ENCODE measurements at regions not wholly inside any gene's neighbourhood (a gene's known extent, or its start where the extent isn't known, plus 50 kb on each side); places are given as distances from the start of the nearest gene placed in this dataset.
"Not testable (repeated sequence)": the region's sequence is repeated elsewhere in the genome, so short reads cannot be mapped to it uniquely, and the experiment has no call there.

DNA sequence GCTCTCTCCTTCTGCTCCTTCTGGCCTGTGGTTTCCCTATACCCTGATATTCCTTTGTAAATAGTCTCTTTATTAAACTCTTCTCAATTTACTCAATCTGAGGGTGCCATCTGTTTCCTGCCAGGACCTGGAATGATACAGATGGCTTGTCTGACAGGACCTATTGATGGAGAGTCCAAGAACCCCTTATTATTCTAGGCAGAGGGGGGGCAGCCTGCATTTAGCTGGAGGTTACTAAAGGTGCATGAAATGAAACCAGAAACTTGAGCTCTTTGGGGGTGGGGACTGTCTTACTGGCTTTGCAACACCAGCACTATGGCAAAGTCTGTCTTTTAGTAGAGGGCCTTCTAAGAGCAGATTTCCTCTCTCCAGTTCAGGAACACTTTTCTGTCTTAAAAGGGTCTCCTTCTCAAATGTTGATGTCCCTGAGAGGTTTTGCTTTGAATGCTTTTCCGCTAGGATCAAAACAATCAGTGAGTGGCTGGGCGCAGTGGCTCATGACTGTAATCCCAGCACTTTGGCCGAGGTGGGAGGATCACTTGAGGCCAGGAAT lies 162.5 kb upstream of the MED14 start:
- DNase-seq, result peak in 2 of 3 donors; percentile 56 to 66
- ChIA-PET CTCF (interaction anchor here (1.0 kb wide), 1 partner anchor 214 kb away, joined by 3 read pairs; no protein-coding TSS in a partner anchor), POLR2A (no interaction called here)
- Histone ChIP-seq H3K27me3 (replicated peaks in 2 of 5; ENCODE audit: control insufficient read depth in 4 of 5, insufficient read depth in 5 of 5, low read length in 4 of 5) (peaks cover 0 to 6% (median 0%) of the 10 kb centered on the region in 5 experiments), H3K27ac (ENCODE audit: insufficient read depth in 1 of 2, low read depth in 1 of 2, low read length in 2 of 2, poor library complexity in 1 of 2, severe bottlenecking in 2 of 2) (no peak overlapping the region), H3K4me3 (ENCODE audit: control insufficient read depth in 1 of 7, extremely low read depth in 1 of 7, insufficient read depth in 4 of 7, low read depth in 2 of 7, low read length in 6 of 7) (no peak overlapping the region), H3K4me1 (ENCODE audit: control extremely low read depth in 1 of 4, control insufficient read depth in 4 of 4, insufficient read depth in 4 of 4, low read length in 3 of 4) (peaks cover 0 to 7% (median 1%) of the 10 kb centered on the region in 4 experiments), H3K36me3 (ENCODE audit: control insufficient read depth in 4 of 4, insufficient read depth in 4 of 4, low read length in 3 of 4) (no peaks in the 10 kb centered on the region), H3K9me3 (ENCODE audit: control extremely low read depth in 1 of 5, control insufficient read depth in 4 of 5, insufficient read depth in 2 of 5, low read depth in 1 of 5, low read length in 4 of 5) (no peaks in the 10 kb centered on the region)
- 88% methylated on average over 2 of the region's 3 CpGs for WGBS (ENCODE audit: insufficient coverage)

DNA sequence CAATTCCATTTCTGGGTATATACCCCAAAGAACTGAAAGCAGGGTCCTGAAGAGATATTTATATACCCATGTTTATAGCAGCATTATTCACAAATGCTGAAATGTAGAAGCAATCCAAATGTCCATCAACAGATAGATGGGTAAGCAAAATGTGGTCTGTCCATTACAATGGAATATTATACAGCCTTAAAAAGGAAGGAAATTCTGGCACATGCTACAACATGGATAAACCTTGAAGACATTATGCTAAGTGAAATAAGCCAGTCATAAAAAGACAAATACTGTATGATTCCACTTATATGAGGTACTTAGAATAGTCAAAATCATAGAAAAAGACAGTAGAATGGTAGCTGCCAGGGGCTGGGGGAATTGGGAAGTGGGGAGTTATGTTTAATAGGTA lies 169.4 kb upstream of the MED14 start:
- POLR2A ChIA-PET; H3K9me3 ChIP-seq (ENCODE audit: control extremely low read depth in 1 of 5, control insufficient read depth in 4 of 5, insufficient read depth in 2 of 5, low read depth in 1 of 5, low read length in 4 of 5); CTCF ChIA-PET; H3K4me3 ChIP-seq (ENCODE audit: control insufficient read depth in 1 of 7, extremely low read depth in 1 of 7, insufficient read depth in 4 of 7, low read depth in 2 of 7, low read length in 6 of 7); H3K36me3 ChIP-seq (ENCODE audit: control insufficient read depth in 4 of 4, insufficient read depth in 4 of 4, low read length in 3 of 4); H3K4me1 ChIP-seq (ENCODE audit: control extremely low read depth in 1 of 4, control insufficient read depth in 4 of 4, insufficient read depth in 4 of 4, low read length in 3 of 4); H3K27ac ChIP-seq (ENCODE audit: insufficient read depth in 1 of 2, low read depth in 1 of 2, low read length in 2 of 2, poor library complexity in 1 of 2, severe bottlenecking in 2 of 2); DNase-seq; H3K27me3 ChIP-seq (replicated peaks in 2 of 5; ENCODE audit: control insufficient read depth in 4 of 5, insufficient read depth in 5 of 5, low read length in 4 of 5): not testable (repeated sequence)

DNA sequence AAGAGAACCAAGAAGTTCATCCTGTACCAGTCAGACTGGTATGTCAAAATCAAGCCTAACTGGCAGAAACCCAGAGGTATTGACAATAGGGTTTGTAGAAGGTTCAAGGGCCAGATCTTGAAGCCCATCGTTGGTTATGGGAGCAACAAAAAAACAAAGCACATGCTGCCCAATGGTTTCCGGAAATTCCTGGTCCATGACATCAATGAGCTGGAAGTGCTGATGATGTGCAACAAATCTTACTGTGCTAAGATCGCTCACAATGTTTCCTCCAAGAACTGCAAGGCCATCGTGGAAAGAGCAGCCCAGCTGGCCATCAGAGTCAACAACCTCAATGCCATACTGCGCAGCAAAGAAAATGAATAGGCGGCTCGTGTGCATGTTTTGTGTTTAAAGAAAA lies 172.7 kb upstream of the MED14 start:
- no peaks in the 10 kb centered on the region for H3K27me3 ChIP-seq (replicated peaks in 2 of 5; ENCODE audit: control insufficient read depth in 4 of 5, insufficient read depth in 5 of 5, low read length in 4 of 5)
- no peak for DNase-seq
- no peak overlapping the region for H3K4me3 ChIP-seq (ENCODE audit: control insufficient read depth in 1 of 7, extremely low read depth in 1 of 7, insufficient read depth in 4 of 7, low read depth in 2 of 7, low read length in 6 of 7)
- no peaks in the 10 kb centered on the region for H3K36me3 ChIP-seq (ENCODE audit: control insufficient read depth in 4 of 4, insufficient read depth in 4 of 4, low read length in 3 of 4)
- H3K9me3 ChIP-seq (ENCODE audit: control extremely low read depth in 1 of 5, control insufficient read depth in 4 of 5, insufficient read depth in 2 of 5, low read depth in 1 of 5, low read length in 4 of 5), result no peaks in the 10 kb centered on the region
- ChIA-PET POLR2A (no interaction called here), CTCF (interaction anchor here (1.1 kb wide), 1 partner anchor 29 kb away, joined by 3 read pairs; no protein-coding TSS in a partner anchor)
- H3K4me1 ChIP-seq (ENCODE audit: control extremely low read depth in 1 of 4, control insufficient read depth in 4 of 4, insufficient read depth in 4 of 4, low read length in 3 of 4), result no peaks in the 10 kb centered on the region
- 93% methylated on average over 7 of the region's 7 CpGs for WGBS (ENCODE audit: insufficient coverage)
- H3K27ac ChIP-seq (ENCODE audit: insufficient read depth in 1 of 2, low read depth in 1 of 2, low read length in 2 of 2, poor library complexity in 1 of 2, severe bottlenecking in 2 of 2), result no peak overlapping the region

DNA sequence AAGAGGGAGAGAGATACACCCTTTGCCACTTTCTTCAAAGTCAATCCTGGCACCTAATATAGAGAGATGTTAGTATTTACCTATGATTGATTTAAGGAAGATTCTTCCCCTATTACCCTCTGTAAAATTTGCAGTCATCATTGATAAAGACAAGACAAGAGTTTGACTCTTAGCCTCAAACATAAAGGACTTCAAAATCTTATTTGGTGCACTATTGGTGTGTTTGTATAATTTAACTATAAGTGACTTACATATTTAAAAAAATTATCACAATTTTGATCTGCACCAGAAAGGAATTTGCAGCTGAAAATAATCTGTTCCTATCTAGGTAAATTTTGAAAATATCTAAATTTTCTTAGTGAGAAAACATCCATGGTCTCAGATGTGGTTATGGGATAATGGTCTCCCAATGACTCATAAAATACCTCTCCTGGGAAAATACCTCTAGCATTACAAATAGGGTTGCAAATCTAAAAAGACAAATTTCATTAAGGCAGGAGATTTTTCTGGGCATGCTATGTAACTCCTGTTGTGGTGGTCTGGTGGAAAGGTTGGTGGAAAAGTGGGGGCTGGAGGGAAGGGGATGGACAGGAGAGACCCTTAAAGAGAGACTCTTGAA lies 173.6 kb upstream of the MED14 start:
- Histone ChIP-seq H3K27ac (ENCODE audit: insufficient read depth in 1 of 2, low read depth in 1 of 2, low read length in 2 of 2, poor library complexity in 1 of 2, severe bottlenecking in 2 of 2) (no peak overlapping the region), H3K4me1 (ENCODE audit: control extremely low read depth in 1 of 4, control insufficient read depth in 4 of 4, insufficient read depth in 4 of 4, low read length in 3 of 4) (no peaks in the 10 kb centered on the region), H3K27me3 (replicated peaks in 2 of 5; ENCODE audit: control insufficient read depth in 4 of 5, insufficient read depth in 5 of 5, low read length in 4 of 5) (no peaks in the 10 kb centered on the region), H3K9me3 (ENCODE audit: control extremely low read depth in 1 of 5, control insufficient read depth in 4 of 5, insufficient read depth in 2 of 5, low read depth in 1 of 5, low read length in 4 of 5) (no peaks in the 10 kb centered on the region), H3K4me3 (ENCODE audit: control insufficient read depth in 1 of 7, extremely low read depth in 1 of 7, insufficient read depth in 4 of 7, low read depth in 2 of 7, low read length in 6 of 7) (no peak overlapping the region), H3K36me3 (ENCODE audit: control insufficient read depth in 4 of 4, insufficient read depth in 4 of 4, low read length in 3 of 4) (no peaks in the 10 kb centered on the region)
- POLR2A ChIA-PET, result no interaction called here
- CTCF ChIA-PET, result no interaction called here
- DNase-seq, result no peak

DNA sequence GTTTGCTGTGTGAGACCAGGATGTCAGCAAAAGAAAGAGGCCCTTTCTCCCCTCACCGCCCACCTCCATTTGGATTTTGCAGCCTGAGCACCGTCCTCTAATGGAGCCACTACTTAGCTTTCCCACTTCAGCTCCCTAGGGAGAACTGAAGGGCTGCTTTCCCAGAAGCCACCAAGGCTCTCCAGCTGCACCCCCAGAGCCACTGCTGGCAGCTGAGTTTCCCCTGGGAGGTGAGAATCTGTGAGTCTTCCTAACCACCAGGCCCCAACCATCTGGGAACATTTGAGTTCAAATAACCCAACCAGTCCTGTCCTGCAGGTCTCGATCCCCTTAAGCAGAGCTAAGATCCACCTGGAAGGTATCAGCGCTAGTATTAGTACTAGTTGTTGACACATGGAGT lies 173.1 kb upstream of the USP9X start:
- WGBS (ENCODE audit: insufficient coverage), result 86% methylated on average over 4 of the region's 4 CpGs
- no peaks in the 10 kb centered on the region for H3K36me3 ChIP-seq (ENCODE audit: control insufficient read depth in 4 of 4, insufficient read depth in 4 of 4, low read length in 3 of 4)
- no peaks in the 10 kb centered on the region for H3K4me1 ChIP-seq (ENCODE audit: control extremely low read depth in 1 of 4, control insufficient read depth in 4 of 4, insufficient read depth in 4 of 4, low read length in 3 of 4)
- no peaks in the 10 kb centered on the region for H3K9me3 ChIP-seq (ENCODE audit: control extremely low read depth in 1 of 5, control insufficient read depth in 4 of 5, insufficient read depth in 2 of 5, low read depth in 1 of 5, low read length in 4 of 5)
- DNase-seq, result no peak
- no peak overlapping the region for H3K27ac ChIP-seq (ENCODE audit: insufficient read depth in 1 of 2, low read depth in 1 of 2, low read length in 2 of 2, poor library complexity in 1 of 2, severe bottlenecking in 2 of 2)
- H3K27me3 ChIP-seq (replicated peaks in 2 of 5; ENCODE audit: control insufficient read depth in 4 of 5, insufficient read depth in 5 of 5, low read length in 4 of 5), result no peaks in the 10 kb centered on the region
- no peak overlapping the region for H3K4me3 ChIP-seq (ENCODE audit: control insufficient read depth in 1 of 7, extremely low read depth in 1 of 7, insufficient read depth in 4 of 7, low read depth in 2 of 7, low read length in 6 of 7)
- POLR2A ChIA-PET, result no interaction called here
- CTCF ChIA-PET, result no interaction called here

DNA sequence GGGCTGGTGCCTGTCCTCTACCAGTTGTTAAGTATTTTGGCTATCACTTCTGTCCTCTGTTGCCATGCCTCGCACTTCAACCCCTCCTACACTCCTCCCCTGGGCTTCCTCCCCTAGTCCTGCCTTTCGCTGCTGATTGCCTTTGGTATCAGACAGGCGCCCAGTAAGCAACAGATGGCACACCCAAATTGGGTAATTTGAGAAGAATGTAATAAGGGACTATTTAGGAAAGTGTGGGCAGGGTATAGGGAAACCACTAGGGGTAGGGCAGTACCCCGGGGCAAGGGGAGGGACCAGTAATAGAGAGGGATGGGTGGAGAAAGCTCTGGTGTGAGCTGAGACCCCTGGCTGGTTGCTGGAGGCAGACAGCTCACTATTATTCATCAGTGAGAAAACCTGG lies 172.7 kb upstream of the USP9X start:
- Histone ChIP-seq H3K27ac (ENCODE audit: insufficient read depth in 1 of 2, low read depth in 1 of 2, low read length in 2 of 2, poor library complexity in 1 of 2, severe bottlenecking in 2 of 2) (no peak overlapping the region), H3K27me3 (replicated peaks in 2 of 5; ENCODE audit: control insufficient read depth in 4 of 5, insufficient read depth in 5 of 5, low read length in 4 of 5) (no peaks in the 10 kb centered on the region), H3K36me3 (ENCODE audit: control insufficient read depth in 4 of 4, insufficient read depth in 4 of 4, low read length in 3 of 4) (no peaks in the 10 kb centered on the region), H3K9me3 (ENCODE audit: control extremely low read depth in 1 of 5, control insufficient read depth in 4 of 5, insufficient read depth in 2 of 5, low read depth in 1 of 5, low read length in 4 of 5) (no peaks in the 10 kb centered on the region), H3K4me3 (ENCODE audit: control insufficient read depth in 1 of 7, extremely low read depth in 1 of 7, insufficient read depth in 4 of 7, low read depth in 2 of 7, low read length in 6 of 7) (no peak overlapping the region), H3K4me1 (ENCODE audit: control extremely low read depth in 1 of 4, control insufficient read depth in 4 of 4, insufficient read depth in 4 of 4, low read length in 3 of 4) (no peaks in the 10 kb centered on the region)
- no peak for DNase-seq
- POLR2A ChIA-PET, result no interaction called here
- CTCF ChIA-PET, result no interaction called here
- 69% methylated on average over 3 of the region's 4 CpGs for WGBS (ENCODE audit: insufficient coverage)

DNA sequence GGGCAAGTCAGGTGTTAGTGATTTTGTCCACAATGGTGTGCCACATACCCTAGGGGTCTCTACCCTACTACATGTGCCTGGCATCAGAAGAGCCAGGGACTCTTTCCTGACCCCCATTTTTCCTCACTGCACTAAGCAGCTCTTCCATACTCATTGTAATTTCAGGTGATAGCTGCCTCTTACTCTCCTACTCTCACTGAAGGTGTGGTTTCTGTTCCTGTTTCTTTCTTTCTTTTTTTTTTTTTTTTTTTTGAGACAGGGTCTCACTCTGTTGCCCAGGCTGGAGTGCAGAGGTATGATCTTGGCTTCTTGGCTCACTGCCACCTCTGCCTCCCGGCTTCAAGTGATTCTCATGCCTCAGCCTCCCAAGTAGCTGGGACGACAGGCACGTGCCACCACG lies 164.9 kb upstream of the USP9X start:
- ChIA-PET POLR2A (no interaction called here), CTCF (interaction anchor here (0.6 to 3.1 kb wide), 2 partner anchors 11 to 14 kb away, joined by 3 to 11 read pairs; no protein-coding TSS in a partner anchor)
- DNase-seq, result no peak
- Histone ChIP-seq H3K4me3 (ENCODE audit: control insufficient read depth in 1 of 7, extremely low read depth in 1 of 7, insufficient read depth in 4 of 7, low read depth in 2 of 7, low read length in 6 of 7) (no peak overlapping the region), H3K27ac (ENCODE audit: insufficient read depth in 1 of 2, low read depth in 1 of 2, low read length in 2 of 2, poor library complexity in 1 of 2, severe bottlenecking in 2 of 2) (no peak overlapping the region), H3K36me3 (ENCODE audit: control insufficient read depth in 4 of 4, insufficient read depth in 4 of 4, low read length in 3 of 4) (no peaks in the 10 kb centered on the region), H3K4me1 (ENCODE audit: control extremely low read depth in 1 of 4, control insufficient read depth in 4 of 4, insufficient read depth in 4 of 4, low read length in 3 of 4) (no peaks in the 10 kb centered on the region), H3K27me3 (replicated peaks in 2 of 5; ENCODE audit: control insufficient read depth in 4 of 5, insufficient read depth in 5 of 5, low read length in 4 of 5) (no peaks in the 10 kb centered on the region), H3K9me3 (ENCODE audit: control extremely low read depth in 1 of 5, control insufficient read depth in 4 of 5, insufficient read depth in 2 of 5, low read depth in 1 of 5, low read length in 4 of 5) (peaks cover 0 to 6% (median 0%) of the 10 kb centered on the region in 5 experiments)
- WGBS (ENCODE audit: insufficient coverage), result 92% methylated on average over 4 of the region's 4 CpGs

Data from common myeloid progenitor, CD34-positive (primary cell).